ENCODE measurements at regions not wholly inside any gene's neighbourhood (a gene's known extent, or its start where the extent isn't known, plus 50 kb on each side); places are given as distances from the start of the nearest gene placed in this dataset.

DNA sequence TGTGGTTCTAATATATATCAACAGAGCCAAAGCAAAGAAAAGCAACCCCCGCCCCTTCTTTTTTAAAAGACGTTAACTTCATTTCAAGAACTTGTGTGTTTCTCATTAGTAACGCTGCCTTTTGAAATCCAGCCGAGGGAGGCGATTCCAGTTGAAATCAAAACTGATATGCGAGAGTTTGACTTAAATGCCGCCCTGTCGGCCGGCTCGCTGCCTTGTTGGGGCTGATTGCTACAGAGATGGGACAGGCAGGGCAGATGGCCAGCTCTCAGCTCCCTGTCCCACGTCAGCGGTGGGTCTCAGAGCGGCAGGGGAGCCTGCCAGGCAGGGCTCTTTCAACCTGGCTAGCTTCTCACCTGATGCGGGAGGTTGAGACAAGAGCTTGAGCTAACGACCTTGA is 51.9 kb upstream of the ALX4 start:
- DNase-seq (ENCODE audit: low read depth, low spot score), result no peak
- Histone ChIP-seq H3K36me3 (ENCODE audit: control insufficient read depth in 2 of 2, extremely low read depth in 1 of 2, insufficient read depth in 2 of 2, low read length in 2 of 2) (no peaks in the 10 kb centered on the region), H3K9me1 (ENCODE audit: control insufficient read depth, extremely low read depth, insufficient read depth, low read length) (no peaks in the 10 kb centered on the region), H3K79me2 (ENCODE audit: control insufficient read depth, insufficient read depth, low read length) (no peaks in the 10 kb centered on the region), H3K4me3 (ENCODE audit: control insufficient read depth in 2 of 3, extremely low read depth in 1 of 3, insufficient read depth in 2 of 3, low read depth in 1 of 3, low read length in 3 of 3) (no peak overlapping the region), H2AFZ (ENCODE audit: control insufficient read depth, low read length) (no peak overlapping the region), H3K27ac (ENCODE audit: control insufficient read depth, insufficient read depth, low read length) (no peak overlapping the region), H3K4me1 (ENCODE audit: control insufficient read depth, extremely low read depth, insufficient read depth, low read length) (no peaks in the 10 kb centered on the region), H3K27me3 (ENCODE audit: control insufficient read depth, extremely low read depth, insufficient read depth, low read length) (peaks cover 38% of the 10 kb centered on the region), H3K9ac (ENCODE audit: control insufficient read depth, extremely low read depth, insufficient read depth, low read length) (no peak overlapping the region), H3K4me2 (ENCODE audit: control insufficient read depth, extremely low read depth, insufficient read depth, low read depth, low read length) (no peak overlapping the region), H3K9me3 (ENCODE audit: control insufficient read depth, low read depth, low read length) (no peaks in the 10 kb centered on the region), H4K20me1 (ENCODE audit: control insufficient read depth, extremely low read depth, insufficient read depth, low read length) (no peaks in the 10 kb centered on the region)
- FAIRE-seq, result no peak
- no peak for TF ChIP-seq CTCF (optimal IDR thresholded peaks at IDR 0.05 in 1 of 3, IDR thresholded peaks at IDR 0.05 in 1 of 3, conservative IDR thresholded peaks at IDR 0.05 in 1 of 3; ENCODE audit: extremely low read depth in 1 of 3, insufficient read depth in 2 of 3, low read length in 3 of 3)
- TF ChIP-seq EZH2 (IDR thresholded peaks at IDR 0.05; ENCODE audit: low read length), result no peak
- dilution Hi-C loops (cut with MboI; ENCODE audit: extremely low pct_ligation_motif_present, low sequenced_read_pairs), result no loop called here

GRCh38 chr11:44363116-44363515 is 53.2 kb upstream of the ALX4 start:
- Histone ChIP-seq H3K9me1 (ENCODE audit: control insufficient read depth, extremely low read depth, insufficient read depth, low read length) (no peaks in the 10 kb centered on the region), H3K27me3 (ENCODE audit: control insufficient read depth, extremely low read depth, insufficient read depth, low read length) (peaks cover 43% of the 10 kb centered on the region), H3K4me2 (ENCODE audit: control insufficient read depth, extremely low read depth, insufficient read depth, low read depth, low read length) (no peak overlapping the region), H3K36me3 (ENCODE audit: control insufficient read depth in 2 of 2, extremely low read depth in 1 of 2, insufficient read depth in 2 of 2, low read length in 2 of 2) (no peaks in the 10 kb centered on the region), H3K27ac (ENCODE audit: control insufficient read depth, insufficient read depth, low read length) (no peak overlapping the region), H3K79me2 (ENCODE audit: control insufficient read depth, insufficient read depth, low read length) (no peaks in the 10 kb centered on the region), H2AFZ (ENCODE audit: control insufficient read depth, low read length) (no peak overlapping the region), H3K9me3 (ENCODE audit: control insufficient read depth, low read depth, low read length) (no peaks in the 10 kb centered on the region), H4K20me1 (ENCODE audit: control insufficient read depth, extremely low read depth, insufficient read depth, low read length) (no peaks in the 10 kb centered on the region), H3K4me3 (ENCODE audit: control insufficient read depth in 2 of 3, extremely low read depth in 1 of 3, insufficient read depth in 2 of 3, low read depth in 1 of 3, low read length in 3 of 3) (no peak overlapping the region), H3K9ac (ENCODE audit: control insufficient read depth, extremely low read depth, insufficient read depth, low read length) (no peak overlapping the region), H3K4me1 (ENCODE audit: control insufficient read depth, extremely low read depth, insufficient read depth, low read length) (no peaks in the 10 kb centered on the region)
- no peak for FAIRE-seq
- no peak for DNase-seq (ENCODE audit: low read depth, low spot score)
- TF ChIP-seq EZH2 (IDR thresholded peaks at IDR 0.05; ENCODE audit: low read length) (no peak), CTCF (optimal IDR thresholded peaks at IDR 0.05 in 1 of 3, IDR thresholded peaks at IDR 0.05 in 1 of 3, conservative IDR thresholded peaks at IDR 0.05 in 1 of 3; ENCODE audit: extremely low read depth in 1 of 3, insufficient read depth in 2 of 3, low read length in 3 of 3) (no peak)
- dilution Hi-C loops (cut with MboI; ENCODE audit: extremely low pct_ligation_motif_present, low sequenced_read_pairs), result no loop called here
